ENCODE measurements at regions not wholly inside any gene's neighbourhood (a gene's known extent, or its start where the extent isn't known, plus 50 kb on each side); places are given as distances from the start of the nearest gene placed in this dataset.

- no peaks in the 10 kb centered on the region for H3K27me3 ChIP-seq (ENCODE audit: control insufficient read depth, insufficient read depth, low read length)
- H3K36me3 ChIP-seq (ENCODE audit: control insufficient read depth, insufficient read depth, low read length): no peaks in the 10 kb centered on the region
- H3K4me3 ChIP-seq (ENCODE audit: low read depth, low read length): no peak overlapping the region
- FAIRE-seq (no peak), DNase-seq (ENCODE audit: low read depth) (no peak)
- no peak for TF ChIP-seq CTCF (IDR thresholded peaks at IDR 0.05; ENCODE audit: insufficient read depth, low read length, severe bottlenecking)
These were observed 202.3 kb upstream of the IRX1 start for GRCh38 chr5:3393122-3393919.

DNA sequence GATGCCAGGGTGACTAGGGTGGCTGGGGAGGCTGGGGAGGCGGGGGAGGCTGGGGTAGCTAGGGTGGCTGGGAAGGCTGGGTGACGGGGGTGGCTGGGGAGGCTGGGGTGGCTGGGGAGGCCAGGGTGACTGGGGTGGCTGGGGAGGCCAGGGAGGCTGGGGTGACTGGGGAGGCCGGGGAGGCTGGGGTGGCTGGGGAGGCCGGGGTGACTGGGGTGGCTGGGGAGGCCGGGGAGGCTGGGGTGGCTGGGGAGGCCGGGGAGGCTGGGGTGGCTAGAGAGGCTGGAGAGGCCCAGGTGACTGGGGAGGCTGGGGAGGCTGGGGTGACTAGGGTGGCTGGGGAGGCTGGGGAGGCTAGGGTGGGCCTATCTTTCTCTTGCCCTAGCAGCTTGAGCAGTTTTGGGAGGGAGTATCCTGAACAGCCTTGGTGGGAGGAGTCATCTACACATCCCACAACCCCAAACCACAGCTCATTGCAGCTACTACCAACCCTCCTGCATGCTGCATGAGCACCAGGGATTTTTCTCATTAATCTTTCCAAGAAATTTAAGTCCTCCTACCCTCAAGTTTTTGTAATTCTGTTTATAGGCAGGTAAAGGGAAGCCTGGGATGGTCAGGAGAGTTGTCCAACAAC is 203.2 kb upstream of the IRX1 start:
- no peak overlapping the region for H3K4me3 ChIP-seq (ENCODE audit: low read depth, low read length)
- no peak for TF ChIP-seq CTCF (IDR thresholded peaks at IDR 0.05; ENCODE audit: insufficient read depth, low read length, severe bottlenecking)
- no peaks in the 10 kb centered on the region for H3K36me3 ChIP-seq (ENCODE audit: control insufficient read depth, insufficient read depth, low read length)
- DNase-seq (ENCODE audit: low read depth) (no peak), FAIRE-seq (no peak)
- no peaks in the 10 kb centered on the region for H3K27me3 ChIP-seq (ENCODE audit: control insufficient read depth, insufficient read depth, low read length)

DNA sequence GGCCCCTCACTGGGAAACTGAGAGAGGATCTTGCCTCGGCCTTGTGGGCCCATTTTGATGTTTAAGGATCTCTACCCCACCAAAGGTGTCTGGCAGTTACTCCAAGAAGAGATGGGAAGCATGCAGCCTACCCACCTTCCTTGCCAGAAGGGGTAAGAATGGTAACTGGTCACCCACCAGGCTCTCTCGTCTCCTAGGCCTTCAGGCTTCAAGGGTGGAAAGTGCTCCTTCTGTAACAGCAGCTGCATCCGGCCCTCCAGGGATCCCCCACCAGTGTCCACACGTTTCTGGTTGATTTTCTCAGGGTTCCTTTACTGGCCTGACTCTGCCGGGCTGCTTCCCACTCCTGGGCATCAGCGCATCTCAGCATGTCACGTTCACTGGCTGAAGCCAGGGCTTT is 204.4 kb upstream of the IRX1 start:
- Histone ChIP-seq H3K4me3 (ENCODE audit: low read depth, low read length) (no peak overlapping the region), H3K27me3 (ENCODE audit: control insufficient read depth, insufficient read depth, low read length) (no peaks in the 10 kb centered on the region), H3K36me3 (ENCODE audit: control insufficient read depth, insufficient read depth, low read length) (no peaks in the 10 kb centered on the region)
- DNase-seq (ENCODE audit: low read depth) (no peak), FAIRE-seq (no peak)
- TF ChIP-seq CTCF (IDR thresholded peaks at IDR 0.05; ENCODE audit: insufficient read depth, low read length, severe bottlenecking): no peak

DNA sequence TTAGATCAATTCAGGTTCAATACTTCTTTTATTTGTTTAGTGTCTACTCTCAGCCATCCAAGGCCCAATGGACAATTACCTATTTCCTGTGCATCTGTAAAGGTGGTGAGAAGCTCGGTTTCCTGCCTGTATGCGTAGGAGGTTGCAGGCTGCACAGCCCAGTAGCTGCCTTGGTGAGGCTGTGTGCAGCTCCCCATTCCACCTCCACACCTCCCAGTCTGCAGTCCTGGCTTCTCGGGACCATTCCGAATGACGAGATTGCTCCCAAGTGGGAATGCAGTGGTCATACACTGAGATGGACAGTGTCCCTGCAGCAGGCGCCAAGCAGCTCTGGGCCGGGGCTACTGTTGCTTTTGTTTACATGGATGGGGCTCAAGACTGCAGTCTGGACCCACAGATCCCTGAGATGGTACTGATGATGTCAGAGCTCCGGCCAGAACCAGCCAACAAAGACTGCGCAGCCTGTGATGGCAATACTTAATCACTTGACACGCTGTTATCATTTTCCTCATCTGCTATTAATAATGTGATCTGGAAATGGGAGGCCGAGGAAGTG is 206.1 kb upstream of the IRX1 start:
- no peaks in the 10 kb centered on the region for H3K27me3 ChIP-seq (ENCODE audit: control insufficient read depth, insufficient read depth, low read length)
- peak; percentile 32 for FAIRE-seq

GRCh38 chr5:3386637-3387036 is 209.0 kb upstream of the IRX1 start:
- FAIRE-seq: no peak
- no peaks in the 10 kb centered on the region for H3K36me3 ChIP-seq (ENCODE audit: control insufficient read depth, insufficient read depth, low read length)
- TF ChIP-seq CTCF (IDR thresholded peaks at IDR 0.05; ENCODE audit: insufficient read depth, low read length, severe bottlenecking): no peak
- H3K4me3 ChIP-seq (ENCODE audit: low read depth, low read length): no peak overlapping the region
- DNase-seq (ENCODE audit: low read depth): no peak
- H3K27me3 ChIP-seq (ENCODE audit: control insufficient read depth, insufficient read depth, low read length): no peaks in the 10 kb centered on the region

More for the DNA sequence above, 206.1 kb upstream of the IRX1 start:
- no peak for DNase-seq (ENCODE audit: low read depth)
- TF ChIP-seq CTCF (IDR thresholded peaks at IDR 0.05; ENCODE audit: insufficient read depth, low read length, severe bottlenecking): no peak
- H3K4me3 ChIP-seq (ENCODE audit: low read depth, low read length): no peak overlapping the region
- H3K36me3 ChIP-seq (ENCODE audit: control insufficient read depth, insufficient read depth, low read length): no peaks in the 10 kb centered on the region
